Kasumi-1 (cell line): ENCODE measurements at regions not wholly inside any gene's neighbourhood (a gene's known extent, or its start where the extent isn't known, plus 50 kb on each side); places are given as distances from the start of the nearest gene placed in this dataset.

ENCODE experiments used
- DNase-seq, 2 experiments: peaks; one replicate each; lab custom pipeline; 2025; lab: John Stamatoyannopoulos, UW

DNA sequence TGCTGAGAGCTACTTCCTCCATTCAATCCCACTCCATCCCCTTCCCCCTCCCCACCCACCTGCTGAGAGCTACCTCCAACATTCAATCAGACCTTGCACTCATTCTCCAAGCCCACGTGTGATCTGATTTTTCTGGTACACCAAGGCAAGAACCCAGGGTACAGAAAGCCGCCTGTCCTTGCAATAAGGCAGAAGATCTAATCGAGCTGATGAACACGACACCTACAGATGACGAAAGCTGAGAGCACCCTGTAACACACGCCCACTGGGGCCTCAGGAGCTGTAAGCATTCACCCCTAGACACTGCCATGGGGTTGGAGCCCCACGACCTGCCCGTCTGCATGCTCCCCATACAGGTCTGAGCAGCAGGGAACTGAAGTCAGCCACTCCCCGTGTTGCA is 58.3 kb downstream of the TRIML1 start:
- DNase-seq = no peak

DNA sequence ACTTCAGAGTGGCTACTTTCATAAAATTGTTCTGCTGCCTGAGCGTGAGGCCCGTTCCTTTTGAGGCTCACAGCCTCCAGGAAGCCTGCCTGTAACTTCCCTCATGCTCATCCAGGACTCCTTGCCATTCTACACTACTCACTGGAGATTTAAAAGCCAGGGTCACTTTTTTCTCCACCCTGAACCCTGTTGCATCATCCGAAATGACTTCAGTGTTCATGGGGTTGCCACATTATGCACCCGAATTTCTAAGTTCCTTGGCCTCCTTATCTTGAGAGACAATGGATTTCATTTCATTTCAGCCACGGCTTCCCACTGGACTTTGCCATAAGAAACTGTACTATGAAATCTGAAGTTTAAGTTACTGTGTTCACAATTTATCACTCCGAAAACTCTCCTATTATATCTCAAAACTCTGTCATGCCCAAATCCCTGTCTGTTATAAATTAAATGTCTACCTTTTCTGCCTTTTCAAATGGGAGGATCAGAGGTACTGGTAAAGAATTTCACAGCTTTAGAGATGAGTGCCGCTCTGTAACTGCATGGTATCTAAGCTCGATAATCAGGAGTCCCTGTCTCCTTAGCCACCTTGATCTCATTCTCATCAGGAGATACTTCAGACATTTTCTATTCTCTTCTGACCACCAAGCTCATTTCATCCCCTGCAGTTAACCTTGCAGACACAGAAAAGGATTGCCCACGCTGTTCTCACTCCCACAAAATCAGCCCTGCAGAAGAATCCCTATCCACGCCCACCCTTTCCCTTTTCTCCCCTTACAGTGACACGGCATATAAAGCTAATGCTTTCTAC is 59.9 kb downstream of the TRIML1 start:
- no peak for DNase-seq

DNA sequence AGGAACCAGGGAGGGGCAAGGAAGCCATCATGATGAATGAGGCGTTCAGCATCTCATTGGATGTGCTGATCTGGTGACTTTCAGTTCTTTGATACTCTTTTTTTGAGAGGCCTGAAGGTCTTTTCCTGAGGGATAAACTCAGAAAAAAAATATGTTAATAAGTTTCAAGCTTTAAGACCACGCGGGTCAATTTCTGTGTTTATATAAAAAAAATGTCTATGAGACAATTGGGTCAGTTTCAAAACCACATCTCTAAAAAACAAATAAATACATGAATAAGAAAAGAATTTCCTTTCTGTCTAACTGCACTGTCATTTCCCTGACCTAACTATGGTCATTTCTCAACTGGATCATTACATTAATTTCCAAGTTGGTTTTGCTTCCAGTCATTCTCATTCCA is 62.6 kb downstream of the TRIML1 start:
- no peak for DNase-seq

DNA sequence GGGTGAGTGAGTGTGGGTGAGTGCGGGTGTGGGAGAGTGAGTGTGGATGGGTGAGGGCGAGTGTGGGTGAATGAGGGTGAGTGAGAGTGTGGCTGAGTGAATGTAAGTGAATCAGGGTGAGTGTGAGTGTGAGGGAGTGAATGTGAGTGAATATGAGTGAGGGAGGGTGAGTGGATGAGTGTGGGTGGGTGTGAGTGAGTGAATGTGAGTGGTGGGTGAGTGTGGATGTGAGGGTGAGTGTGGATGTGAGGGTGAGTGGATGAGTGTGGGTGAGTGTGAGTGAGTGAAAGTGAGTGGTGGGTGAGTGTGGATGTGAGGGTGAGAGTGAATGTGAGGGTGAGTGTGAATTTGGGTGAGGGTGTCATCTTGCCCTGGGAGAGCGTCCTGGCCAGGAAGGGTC is 67.5 kb downstream of the TRIML1 start:
- DNase-seq = no peak

DNA sequence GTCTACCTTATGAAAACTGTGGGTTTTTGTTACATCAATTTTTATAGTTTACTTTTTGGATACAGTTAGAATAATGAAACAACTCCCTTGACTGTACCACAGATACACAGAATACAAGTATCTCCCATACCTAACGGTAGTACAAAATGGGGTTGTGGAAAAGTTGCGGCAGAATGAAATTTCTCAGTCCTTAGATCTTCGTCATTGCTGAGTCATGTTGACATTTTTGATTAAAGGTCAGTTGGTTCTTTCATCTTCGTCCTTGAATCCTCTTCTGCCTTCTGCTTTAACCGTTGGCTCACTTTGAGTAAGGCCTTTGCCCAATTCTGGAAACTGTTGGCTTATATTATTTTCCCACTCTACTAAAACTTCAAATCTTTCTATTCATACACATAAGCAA is 75.6 kb downstream of the TRIML1 start:
- DNase-seq = no peak

DNA sequence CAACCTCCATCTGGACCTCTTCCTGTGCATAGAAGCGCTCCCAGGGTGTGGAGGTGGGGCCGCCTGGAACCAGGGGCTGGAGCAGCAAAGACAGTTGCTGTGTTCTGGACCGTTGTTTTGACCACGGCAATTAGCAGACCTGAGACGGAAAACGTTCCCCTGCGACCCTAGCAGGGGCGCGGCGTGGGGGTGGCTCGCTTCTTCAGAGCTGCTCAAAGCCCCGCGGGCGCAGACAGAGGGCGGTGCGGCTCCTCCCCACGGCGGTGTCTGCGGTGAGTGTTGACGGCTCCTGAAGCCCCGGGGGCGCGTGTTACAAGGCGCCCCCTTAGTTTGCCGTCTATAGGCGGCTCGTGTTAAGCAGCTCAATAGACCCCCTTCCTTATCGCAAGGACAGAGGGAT is 79.2 kb downstream of the TRIML1 start:
- DNase-seq = no peak

DNA sequence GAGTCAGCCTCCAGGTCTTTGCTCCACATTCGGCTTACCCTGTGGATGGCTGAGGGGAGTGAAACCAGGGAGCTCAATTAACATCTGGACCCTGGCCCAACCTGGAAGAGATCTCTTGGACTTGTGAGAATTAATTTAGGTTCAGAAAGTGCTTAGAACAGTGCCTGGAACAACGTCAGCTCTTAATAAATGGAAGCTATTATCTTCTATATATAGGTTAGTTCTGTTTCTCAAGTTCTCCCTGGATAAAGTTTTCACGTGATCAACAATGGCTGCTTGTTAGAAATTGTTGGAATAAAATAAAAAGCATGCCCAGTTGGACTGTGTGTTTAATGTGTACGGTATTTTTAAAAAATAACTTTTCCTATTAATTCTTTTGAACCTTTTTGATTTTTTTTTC is 80.8 kb downstream of the TRIML1 start:
- no peak for DNase-seq

DNA sequence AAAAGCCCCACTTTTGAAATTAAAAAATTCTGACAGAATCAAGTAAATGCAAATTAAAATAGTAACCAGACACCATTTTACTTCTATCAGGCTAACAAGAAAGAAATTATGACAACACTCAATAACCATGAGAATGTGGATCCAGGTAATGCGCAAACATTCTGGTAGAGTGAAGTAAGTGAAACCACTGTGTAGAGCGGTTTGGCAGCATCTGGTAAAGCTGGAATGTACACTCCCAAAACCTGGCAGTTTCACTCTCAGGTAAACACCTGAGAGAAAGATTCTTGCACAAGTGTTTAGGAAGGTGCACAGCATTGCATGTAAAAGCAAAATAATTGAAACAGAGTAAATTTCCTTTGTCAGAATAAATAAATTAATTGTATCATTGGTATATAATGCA is 81.8 kb downstream of the TRIML1 start:
- DNase-seq = no peak

DNA sequence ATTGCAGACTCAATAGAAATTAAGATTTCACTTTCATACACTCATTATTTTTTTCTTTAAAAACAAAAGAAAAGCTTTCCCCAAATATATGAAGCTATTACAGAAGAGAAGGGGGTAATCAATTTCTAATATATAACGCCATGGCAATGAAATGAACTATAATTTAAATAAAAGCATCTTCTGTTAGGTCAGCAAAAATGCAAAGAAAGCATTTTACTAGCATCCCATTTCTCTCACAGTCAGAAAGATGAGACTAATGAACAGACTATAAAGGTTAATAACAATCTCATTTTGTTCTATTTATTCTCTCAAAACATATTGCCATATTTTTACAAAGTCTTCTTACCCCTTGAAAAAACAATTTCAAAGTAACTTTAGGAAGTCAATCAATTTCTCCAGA is 89.0 kb downstream of the TRIML1 start:
- no peak for DNase-seq

DNA sequence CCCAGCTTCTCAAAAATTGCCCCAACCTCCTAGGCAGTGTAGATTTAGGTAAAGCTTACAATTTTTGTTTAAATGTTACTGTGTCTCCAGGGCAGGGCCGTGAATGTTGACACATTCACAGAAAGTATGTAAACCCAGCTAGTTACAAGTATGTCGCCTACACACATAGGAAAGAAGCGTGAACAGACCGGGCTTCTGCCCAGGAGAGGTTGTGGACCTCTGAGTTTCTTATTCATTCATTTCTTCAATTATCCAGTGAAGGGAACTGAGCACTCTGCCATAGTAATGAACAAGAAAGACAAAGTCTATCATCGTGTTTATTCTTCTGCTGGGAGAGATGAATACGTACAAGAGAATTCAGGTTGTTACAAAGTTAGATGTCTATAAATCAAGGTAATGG is 93.2 kb downstream of the TRIML1 start:
- no peak for DNase-seq

DNA sequence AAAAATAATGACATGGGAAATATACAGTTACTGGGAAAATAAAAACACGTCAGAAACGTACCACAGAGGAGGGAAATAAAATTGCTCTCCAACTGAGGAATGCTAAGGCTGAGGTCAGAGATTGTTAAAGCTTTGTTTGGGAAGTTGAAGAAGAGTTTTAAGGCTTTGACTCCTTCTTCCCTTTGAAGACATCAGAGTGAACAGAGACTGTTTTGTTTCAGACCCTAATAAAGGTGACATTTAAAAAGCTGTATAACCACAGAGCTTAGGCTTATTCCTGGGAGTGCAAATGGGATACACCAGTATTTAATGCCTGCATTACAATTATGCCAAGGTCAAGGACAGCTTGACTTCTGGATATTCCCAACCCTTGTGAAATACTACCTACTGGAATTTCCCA is 102.8 kb downstream of the TRIML1 start:
- DNase-seq = no peak

DNA sequence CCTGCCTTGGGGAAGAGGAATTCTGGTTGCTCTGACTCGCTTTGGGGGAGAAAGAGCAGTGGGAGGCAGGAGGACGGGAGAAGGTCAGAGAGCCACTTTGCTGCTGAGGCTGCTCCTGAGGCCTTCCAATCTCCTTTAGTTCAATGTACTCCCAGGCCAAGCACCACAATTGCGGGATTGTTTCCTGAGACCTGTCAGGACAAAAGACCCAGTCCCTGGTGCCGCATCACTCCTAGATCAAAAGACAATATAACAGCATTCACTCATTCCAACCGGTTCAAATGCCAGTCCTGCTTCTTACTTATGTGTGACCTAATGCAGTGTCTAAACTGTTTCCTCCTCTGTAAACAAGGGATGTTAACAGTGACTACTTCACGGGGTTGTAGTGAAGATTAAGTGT is 106.4 kb downstream of the TRIML1 start:
- DNase-seq = no peak

DNA sequence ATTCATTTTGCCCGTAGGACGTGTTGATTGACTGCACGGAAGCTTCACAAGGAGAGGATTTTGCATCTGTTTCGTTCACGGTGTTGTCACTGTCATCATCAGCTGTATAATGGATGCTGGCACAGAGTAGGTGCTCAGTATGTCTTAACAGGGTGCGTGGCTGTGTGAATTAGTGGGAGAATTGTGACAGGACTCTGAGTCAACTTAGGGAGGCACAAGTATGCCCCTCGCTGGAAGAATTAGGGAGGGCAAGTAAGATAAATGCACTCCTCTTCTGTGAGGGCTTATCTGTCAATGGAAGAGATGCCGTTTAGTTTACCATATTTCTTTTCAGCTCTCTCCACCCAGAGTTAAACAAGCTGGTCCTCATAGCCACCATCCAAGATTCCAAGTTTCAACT is 107.2 kb downstream of the TRIML1 start:
- no peak for DNase-seq

DNA sequence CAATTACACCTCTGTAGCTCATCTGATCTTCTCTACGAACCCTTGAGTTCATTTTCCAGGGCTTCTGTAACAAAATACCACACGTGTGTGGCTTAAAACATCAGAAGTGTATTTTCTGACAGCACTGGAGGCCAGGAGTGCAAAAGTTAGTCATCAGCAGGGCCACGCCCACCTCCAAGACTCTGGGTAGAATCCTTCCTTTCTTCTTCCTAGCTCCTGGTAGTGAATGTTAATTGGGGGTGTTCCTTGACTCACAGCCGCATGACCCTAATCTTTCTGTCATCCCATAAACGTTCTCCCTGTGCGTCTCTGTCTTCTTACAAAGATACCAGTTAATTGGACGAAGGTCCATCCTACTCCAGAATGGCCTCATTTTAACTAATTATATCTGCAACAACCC is 115.0 kb downstream of the TRIML1 start:
- DNase-seq = no peak

DNA sequence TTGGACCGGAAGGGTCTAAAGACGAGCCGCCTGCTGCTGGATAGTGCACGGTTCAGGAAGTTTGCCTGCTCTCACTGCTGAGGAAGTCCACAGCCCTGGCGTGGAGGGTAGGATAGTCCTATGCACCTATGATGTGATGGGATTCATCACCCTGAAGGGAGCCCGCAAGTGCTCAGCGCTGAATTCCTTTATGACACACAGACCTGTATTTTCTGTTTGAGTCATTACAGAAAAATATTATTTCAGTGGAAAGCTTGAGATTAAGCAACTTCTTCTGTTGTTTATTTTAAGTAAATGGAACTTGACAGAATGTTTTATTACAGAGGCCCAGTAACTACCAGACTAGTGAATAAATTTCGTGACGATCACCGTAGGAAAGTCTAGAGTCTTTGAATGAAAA is 123.2 kb downstream of the TRIML1 start:
- DNase-seq = no peak

DNA sequence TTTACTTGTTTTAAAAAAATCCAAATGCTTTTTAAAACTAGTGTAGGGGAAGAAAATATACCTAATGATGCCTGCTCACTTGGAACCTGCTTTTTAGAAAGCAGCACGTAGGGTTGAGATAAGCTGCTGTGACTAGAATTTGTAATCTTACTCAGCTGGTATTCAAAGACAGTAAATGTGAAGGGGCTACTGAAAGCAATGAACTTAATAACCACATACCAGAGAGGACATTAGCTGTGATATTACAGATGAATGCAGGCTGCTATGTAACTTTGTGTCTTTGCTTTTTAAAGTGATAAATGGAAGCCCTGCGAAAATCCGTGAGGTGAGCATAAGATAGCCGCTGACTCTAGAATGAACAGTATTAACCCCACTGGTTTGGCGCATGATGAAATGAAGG is 124.1 kb downstream of the TRIML1 start:
- no peak for DNase-seq

DNA sequence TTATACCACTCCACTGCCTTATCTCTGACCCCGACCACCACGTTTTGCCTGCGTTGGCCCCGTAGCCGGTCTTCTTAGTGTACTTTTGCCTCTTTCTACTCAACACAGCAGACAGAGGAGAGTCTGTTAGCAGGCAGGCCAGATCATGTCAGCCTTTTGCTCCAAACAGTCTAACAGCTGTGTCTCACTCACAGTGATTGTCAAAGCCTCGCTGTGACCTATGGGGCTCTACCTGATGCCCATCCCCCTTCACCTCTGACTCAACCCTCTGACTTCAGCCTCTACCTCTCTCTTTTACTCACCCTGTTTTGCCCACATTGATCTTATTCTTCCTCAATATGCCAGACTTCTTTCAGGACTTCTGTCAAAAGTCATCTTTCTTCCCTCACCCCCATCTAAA is 127.1 kb downstream of the TRIML1 start:
- DNase-seq = no peak

DNA sequence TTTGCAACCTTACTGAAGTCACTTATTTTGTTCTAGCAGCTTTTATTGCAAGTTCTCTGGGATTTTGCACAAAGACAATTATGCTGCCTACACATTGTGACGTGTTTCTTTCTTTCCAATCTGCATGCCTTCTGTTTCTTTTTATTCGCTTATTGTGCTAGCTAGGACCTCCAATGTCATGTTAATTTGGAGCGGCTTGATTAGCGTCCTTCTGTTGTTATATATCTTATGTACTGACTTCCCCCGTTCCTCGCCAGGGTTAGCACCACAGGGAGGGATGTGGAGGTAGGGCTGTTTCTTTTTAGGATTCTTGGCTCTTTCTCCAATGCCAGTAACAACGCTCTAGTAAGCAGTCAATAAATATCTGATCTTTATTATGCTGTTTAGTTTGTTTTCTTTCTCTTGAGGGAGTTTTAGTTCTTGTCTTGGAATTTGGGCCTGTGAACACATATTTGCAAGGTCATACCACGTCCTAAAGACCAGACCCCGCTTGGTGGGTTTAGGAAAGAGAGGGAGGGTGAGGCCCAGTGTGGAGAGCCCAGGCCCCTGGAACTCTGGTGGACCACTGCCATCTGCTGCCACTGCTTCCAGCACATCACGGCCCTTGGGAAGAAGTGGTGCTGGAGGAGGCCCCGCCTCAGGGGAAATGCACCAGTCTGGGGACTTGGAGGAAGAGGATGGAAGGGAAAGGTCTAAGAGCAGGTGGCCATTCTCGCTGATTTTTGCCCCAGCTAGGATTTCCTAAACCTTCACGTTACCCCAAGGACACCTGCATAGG is 129.1 kb downstream of the TRIML1 start:
- no peak for DNase-seq

DNA sequence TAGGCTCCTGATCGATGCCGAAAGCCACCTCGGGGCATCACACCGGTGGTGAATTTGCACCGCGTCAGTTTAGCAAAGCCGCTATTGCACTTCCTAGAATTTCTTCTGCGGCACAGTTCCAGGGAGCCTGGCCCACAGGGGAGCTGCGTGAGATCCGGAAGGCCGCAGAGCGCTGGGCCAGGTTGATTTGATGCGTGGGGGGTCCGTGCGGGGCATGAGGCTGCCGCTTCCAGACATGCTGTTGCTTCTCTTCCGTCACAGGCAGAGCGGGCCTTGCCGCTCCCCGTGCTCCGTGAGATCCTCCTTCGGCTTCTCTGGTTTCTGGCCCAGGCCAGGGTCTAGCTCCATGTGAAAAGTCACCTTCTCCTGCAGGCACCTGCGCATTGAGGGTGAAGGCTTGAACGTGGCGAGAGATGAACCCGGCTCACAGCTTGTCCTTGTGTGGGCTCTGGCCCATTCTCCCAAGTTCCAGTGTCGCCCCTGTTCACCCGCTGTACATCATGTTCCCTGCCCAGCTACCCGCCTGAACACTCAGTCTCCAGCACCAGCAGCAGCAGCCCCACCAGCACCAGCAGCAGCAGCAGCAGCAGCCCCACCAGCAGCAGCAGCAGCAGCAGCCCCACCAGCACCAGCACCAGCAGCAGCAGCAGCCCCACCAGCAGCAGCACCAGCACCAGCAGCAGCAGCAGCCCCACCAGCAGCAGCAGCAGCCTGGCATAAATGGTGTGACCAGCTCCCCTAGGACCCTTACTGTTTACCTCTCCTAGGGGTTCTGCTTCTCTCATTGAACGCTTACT is 131.2 kb downstream of the TRIML1 start:
- no peak for DNase-seq

DNA sequence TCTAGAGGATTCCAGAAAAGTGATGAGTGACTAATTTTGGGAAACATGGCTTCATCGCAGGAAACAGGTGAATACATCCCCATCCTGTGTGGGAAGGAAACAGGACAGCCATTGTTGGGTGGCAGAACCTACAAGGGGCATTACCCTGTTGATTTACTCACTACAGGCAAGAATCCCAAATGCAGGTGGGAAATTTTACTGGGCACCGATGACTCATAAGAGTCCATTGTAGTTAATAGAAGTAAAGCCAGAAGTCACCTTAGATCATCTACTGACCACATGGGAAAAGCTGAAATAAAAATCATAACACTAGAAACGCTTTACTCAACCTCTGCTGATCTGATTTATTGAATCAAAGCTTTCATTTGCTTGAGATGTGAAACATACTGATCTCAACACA is 136.4 kb downstream of the TRIML1 start:
- no peak for DNase-seq

DNA sequence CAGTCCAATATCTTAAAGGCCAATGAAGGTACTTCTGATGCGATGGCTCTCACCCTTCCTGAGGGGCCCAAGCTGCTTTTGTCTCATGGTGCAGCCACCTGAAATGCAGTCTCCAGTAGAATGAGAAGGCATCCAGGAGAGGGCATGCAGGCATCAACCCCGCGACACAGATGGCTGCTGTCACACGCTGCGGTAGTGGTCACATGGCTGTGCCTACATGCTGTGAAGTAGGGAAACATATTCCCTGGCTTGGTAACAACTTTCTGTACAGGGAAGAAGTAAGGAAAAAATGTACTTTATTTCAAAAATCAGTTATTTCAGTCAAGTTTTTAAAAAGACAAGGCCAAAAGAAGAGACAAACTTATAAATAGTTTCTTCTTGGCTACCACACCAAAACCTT is 139.9 kb downstream of the TRIML1 start:
- no peak for DNase-seq

DNA sequence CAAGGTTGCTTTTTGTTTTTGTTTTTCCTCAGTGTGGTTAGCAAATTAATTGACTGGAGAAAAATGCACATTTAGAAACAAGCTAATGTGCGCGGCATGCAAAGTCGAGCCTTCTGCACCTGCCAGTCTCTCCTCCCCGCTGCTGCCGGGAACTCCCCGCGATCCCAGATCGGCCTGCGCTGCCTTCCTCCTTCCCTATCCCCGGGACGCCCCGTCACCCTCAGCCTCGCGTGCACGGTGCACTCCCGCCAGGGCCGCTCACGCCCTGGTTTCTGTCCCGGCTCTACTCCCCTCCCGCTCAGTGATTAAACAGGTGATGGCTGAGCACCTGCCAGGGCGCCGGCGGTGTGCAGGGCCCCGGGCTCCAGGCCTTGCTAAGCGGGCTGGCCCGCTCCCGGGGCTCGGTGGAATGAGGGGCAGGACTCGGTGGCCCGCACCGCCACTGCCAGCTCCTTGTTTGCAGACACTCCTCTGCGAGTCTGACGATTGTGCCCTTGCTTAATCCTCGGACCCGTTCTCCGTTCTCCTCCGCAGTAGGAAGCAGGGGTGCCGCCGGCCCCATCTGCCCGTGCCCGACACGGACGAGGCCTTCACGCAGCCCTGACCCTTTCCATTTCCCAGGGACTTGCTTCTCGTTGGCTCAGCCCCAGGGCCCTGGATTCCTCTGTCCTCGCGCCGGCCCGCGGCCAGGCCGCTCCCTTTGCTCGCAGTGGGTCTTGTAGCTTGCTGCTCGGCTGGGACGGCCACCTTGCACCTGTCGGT is 143.4 kb downstream of the TRIML1 start:
- DNase-seq = no peak
